ENCODE measurements at regions not wholly inside any gene's neighbourhood (a gene's known extent, or its start where the extent isn't known, plus 50 kb on each side); places are given as distances from the start of the nearest gene placed in this dataset.

DNA sequence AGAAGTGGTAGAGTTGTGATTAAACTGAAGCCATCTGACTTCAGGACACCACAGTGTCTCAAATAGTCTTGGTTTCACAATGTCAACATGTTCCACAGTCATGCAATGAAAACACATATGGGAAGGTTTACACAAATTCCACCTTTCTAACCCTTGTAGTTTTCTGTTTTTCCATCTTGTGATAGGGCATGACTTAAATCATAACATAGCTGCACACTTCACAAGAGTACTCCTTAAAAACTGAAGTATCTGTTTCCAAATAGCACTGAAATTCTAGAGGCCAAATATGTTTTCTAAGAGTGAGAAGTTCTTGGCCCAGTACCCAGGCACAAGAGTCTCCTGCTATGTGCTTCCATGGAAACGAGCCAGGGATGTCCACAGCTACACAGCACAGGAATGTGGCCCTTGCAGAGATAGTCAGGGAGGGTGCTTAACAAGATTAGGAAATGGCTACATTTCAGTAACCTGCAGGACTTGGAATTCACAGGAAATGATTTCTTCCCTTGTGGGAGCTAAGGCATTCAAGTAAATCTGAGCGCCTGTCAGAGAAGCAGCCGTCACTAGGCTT lies 269.1 kb downstream of the NDFIP2 start:
- no peak for DNase-seq

- no peak for DNase-seq
Observed at GRCh38 chr13:79749566-79749965, 268.6 kb downstream of the NDFIP2 start.

GRCh38 chr13:79745081-79745480 lies 264.1 kb downstream of the NDFIP2 start:
- DNase-seq = no peak

- DNase-seq = no peak
Observed at GRCh38 chr13:79742923-79743322, 262.0 kb downstream of the NDFIP2 start.

DNA sequence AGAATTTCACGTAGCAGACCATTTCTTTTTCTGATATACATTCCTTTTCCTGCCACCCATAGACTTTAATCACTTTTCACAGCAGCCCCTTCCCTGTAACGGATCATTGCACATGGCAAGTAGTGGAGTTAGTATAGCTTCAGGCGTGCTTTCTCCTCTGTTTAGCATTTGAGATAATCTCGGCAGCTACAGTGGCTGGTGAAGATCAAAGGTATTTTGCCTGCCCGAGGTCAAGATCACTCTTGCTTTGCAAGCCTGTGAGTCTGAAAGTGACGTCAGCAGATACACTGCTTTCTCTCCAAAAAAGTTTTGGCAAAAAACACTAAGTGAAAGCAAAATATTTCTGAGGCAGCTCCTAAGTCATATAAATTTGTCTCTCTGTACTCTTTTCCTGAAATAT lies 260.0 kb downstream of the NDFIP2 start:
- DNase-seq = no peak

- DNase-seq = no peak
Observed at GRCh38 chr13:79736356-79736755, 255.4 kb downstream of the NDFIP2 start.

DNA sequence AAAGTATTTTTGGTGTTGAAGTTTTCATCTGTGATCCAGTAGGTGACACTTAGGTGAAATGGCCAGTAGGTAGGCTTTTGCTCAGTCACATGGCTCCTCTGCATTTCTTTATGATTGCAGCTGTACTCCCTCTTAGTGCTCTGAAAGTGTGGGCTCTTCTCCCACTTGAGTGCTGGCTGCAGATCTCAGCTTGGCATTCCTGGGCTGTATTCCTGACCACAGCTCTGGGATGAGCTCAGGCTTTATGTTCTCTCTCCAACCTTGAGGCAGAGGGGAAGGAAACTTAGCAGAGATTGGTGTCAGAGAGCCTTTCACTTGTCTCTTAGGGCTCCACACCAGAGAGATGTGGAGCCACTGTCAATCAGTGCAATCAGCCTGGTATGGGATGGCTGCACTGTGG lies 254.3 kb downstream of the NDFIP2 start:
- DNase-seq = no peak

- no peak for DNase-seq
Observed at GRCh38 chr13:79727086-79727485, 246.1 kb downstream of the NDFIP2 start.

- no peak for DNase-seq
Observed at GRCh38 chr13:79725841-79726240, 244.9 kb downstream of the NDFIP2 start.

- DNase-seq = no peak
Observed at GRCh38 chr13:79724348-79725103, 243.6 kb downstream of the NDFIP2 start.

DNA sequence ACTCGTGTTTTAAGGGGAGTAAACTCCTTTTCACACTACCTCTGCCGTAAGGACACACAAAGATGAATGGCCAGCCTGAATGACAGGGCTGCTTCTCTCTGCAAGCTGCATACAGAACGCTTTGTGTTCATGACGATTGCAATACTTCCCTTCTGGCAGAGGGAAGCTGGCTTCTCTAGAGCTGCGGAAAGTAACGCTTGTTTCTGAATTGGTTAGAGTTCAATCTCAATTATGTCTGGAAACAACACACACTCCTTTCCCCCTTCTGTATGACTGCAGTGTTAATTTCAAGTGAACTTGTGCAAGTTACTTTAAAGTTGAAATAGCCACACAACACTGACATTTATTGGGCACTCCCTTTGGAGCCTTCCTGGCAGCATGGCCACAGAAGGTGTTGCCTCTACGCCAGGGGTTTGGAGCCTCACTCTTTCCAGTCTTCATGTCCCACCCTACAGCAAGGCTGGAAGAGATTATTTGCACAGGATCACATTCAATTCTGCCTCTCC lies 242.6 kb downstream of the NDFIP2 start:
- DNase-seq = no peak

DNA sequence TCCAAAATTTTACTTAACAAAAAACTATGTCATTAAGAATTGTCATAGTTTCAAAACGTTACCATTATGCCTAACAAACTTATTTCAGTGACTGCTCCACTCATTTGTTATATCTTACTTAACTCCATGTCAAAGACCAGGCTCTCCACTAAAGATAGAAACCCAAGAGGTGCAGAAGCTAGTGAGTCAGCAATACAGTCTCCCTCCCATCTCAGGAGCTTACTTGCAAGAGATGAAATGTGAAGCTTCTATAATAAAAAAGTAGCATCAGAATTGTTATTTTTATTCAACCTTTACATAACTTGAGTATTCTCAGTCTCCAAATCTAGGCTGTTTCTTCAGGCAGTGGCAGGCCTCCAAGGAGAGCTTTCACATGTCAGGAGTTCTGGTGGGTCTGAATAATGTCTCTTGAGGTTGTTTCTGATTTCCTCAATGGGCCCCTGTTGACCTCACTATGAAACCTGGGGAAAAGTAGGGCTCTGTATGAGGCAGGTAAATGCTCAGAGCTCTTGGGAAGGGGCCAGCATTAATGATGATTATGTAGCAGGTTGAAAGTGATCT lies 242.0 kb downstream of the NDFIP2 start:
- DNase-seq = no peak

DNA sequence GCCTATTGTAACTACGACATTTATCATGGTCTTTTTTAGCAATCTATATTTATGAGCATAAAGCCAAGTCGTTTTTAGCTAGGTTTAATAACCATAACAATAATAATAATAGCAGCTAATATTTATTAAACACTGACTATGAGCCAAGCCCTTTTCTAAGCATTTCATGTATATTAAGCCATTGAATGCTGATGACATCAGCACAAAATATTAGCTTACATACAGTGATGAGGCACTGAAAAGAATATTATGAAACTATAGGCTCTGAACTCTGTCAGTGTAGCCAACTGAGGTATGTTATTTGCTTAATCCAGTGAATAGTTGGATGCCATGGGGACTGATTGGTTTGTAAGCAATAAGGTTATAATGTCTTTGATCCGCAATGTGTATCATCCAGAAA lies 235.2 kb downstream of the NDFIP2 start:
- DNase-seq = no peak

DNA sequence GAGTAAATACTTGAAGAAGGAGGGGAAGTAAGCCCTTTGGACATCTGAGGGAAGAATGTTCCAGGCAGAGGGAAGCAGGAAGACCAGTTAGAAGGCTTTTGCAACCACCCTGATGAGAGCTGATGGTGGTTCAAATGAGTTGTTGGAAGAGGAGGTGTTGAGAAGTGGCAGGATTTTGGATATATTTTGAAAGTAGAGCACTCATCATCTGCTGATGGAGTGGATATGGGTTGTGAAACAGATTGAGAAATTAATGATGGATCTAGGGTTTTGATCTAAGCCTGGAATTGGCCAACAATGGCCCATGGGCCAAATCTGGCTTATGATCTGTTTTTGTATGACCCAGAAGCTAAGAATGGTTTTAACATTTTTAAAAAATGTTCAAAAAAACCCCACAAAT lies 230.7 kb downstream of the NDFIP2 start:
- no peak for DNase-seq

GRCh38 chr13:79710376-79710775 lies 229.4 kb downstream of the NDFIP2 start:
- no peak for DNase-seq

DNA sequence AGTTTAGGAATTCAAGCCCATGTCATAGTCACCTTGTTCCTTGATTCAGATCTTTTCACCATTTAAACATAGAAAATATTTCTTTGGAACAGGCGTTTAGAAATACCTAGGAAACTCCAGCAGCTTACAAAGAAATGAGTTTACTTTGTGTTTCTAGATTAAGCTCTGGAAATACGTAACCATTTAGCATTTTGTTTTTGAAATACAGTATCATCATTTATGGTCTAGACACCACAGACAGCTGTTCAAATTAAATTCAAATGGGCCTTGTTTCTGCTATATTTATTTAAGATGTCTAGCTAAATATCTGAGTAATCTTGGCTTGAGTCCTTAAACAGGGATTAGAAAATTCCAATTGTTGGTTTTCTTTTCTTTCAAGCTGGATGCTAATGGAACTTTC lies 228.5 kb downstream of the NDFIP2 start:
- no peak for DNase-seq

GRCh38 chr13:79703772-79704171 lies 222.8 kb downstream of the NDFIP2 start:
- no peak for DNase-seq

DNA sequence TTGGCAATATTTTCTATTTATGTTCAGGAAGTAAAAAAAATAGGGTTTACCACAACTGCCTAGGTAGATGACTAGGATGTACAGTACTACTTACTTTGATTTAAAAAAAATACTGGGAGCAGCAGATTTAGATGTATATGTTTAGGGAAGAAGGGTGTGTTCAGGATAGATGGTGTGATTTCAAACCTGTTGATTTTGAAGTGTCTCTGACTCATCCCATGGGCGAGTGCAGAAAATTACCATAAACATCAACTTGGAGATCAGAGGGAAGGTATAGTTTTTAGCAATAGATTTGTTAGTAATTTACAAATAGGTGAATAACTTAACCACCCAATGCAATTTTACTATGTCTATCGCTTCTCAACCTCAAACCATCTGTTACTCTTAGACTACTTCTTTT lies 214.8 kb downstream of the NDFIP2 start:
- no peak for DNase-seq

- DNase-seq = no peak
Observed at GRCh38 chr13:79692846-79693245, 211.9 kb downstream of the NDFIP2 start.

GRCh38 chr13:79691826-79692225 lies 210.9 kb downstream of the NDFIP2 start:
- no peak for DNase-seq

DNA sequence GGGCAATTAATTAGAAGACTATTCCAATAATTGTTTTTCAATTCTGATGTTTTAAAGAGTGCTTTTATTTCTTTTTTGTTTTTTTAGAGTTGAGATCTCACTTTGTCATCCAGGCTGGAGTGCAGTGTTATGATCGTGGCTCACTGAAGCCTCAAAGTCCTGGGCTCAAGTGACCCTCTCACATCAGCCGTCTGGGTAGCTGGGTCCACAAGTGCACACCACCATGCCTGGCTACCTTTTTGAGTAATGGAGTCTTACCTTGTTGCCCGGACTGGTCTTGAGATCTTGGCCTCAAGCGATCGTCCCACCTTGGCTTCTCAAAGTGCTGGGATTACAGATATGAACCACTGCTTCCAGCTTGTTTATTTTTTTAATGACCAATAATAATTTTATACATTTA lies 207.8 kb downstream of the NDFIP2 start:
- no peak for DNase-seq

- no peak for DNase-seq
Observed at GRCh38 chr13:79686441-79686840, 205.5 kb downstream of the NDFIP2 start.

GRCh38 chr13:79684371-79684770 lies 203.4 kb downstream of the NDFIP2 start:
- no peak for DNase-seq

DNA sequence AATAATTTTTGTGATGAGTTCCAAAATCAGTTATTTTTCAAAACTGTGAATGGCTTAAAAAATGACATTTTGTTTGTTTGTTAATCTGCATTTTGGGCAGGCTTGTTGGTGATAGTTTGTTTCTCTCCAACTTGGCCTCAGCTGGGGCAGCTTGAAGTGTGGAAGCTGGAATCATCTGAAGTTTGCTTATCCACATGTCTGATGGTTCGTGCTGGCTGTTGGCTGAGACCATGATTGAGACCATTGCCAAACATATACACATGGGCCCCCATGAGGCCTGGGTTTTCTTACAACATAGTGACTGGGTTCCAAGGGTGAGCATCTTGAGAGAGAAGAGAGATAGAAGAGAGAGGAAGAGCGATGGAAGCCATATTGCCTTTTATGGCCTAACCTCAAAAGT lies 201.2 kb downstream of the NDFIP2 start:
- no peak for DNase-seq

GRCh38 chr13:79681069-79681468 lies 200.1 kb downstream of the NDFIP2 start:
- DNase-seq = no peak
